Right hindlimb (tissue), 1 donor: ENCODE measurements at regions not wholly inside any gene's neighbourhood (a gene's known extent, or its start where the extent isn't known, plus 50 kb on each side); places are given as distances from the start of the nearest gene placed in this dataset.
"Not testable (repeated sequence)": the region's sequence is repeated elsewhere in the genome, so short reads cannot be mapped to it uniquely, and the experiment has no call there.

Experiments
- DNase-seq: peaks from one replicate; pipeline ENCODE4 v3.0.0-alpha.2; 2018

DNA sequence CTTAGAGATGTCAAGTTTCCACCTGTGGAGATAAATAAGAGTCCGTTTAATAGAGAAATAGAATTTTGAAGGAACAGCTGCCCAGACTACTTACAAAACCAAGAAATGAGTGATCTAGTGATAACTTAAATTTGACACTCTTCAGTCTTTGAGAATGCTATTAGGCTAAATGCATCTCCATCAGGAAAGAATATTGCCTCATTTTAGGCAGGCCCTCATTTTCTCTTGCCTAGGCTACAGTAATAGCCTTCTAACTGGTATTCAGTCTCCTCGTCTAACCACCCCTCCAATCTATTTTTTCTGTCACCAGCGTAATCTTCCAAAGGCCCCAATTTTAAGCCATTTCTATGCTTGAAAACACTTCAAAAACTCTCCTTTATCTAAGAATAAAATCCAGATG lies 537.8 kb upstream of the CA10 start:
- no peak for DNase-seq

DNA sequence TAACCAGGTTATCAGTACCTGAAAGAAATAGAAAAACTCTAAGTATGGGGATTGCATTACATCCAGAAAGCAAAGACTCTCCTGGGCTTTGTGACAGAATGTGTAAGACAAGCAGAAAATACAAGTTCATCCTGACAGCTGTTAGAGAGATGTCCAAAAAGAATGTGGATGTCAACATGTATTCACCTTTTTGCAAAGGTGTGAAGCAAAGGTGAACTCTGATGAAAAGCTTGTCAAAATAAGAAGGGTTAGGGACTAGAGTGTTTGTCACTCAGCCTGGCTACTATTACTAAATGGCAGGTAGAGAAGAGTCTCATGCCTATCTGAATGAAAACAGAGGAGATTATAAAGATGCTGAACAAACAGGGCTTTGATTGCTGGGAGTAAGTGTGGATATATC lies 527.6 kb upstream of the CA10 start:
- no peak for DNase-seq

DNA sequence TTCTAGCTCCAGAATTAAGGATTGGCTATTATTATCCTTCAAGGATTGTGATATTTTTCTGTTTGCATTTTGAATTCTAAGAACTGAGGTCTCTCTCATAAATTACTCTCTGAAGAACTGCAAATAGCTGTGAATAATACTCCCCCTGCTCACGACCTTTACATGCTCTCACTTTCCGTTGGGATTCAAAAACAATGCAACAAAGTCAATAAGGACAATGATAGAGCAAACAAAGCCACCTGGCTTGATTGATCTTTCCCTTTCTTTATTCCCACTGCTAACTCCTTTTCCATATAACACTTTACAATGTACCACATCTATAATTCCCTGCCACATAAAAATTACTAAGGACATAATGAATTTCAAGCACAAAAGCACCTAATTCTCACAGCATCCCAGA lies 523.0 kb upstream of the CA10 start:
- DNase-seq: no peak

DNA sequence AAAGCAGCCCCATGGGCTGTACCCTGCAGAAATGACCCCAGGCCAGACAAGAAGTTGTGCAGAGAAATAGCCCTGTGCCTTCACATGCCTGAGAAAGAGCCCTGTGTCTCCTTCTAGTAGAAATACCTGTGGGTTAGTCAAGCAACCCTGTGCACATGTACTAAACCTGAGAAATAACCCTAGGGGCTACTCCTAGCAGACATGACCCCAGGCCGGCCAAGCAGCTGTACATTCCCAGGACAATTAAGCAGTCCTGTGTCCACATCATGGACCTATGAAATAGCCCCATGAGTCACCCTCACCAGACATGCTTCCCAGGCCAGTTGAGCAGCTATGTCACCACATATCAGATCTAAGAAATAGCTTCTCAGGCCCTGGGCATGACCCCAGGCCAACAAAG lies 519.7 kb upstream of the CA10 start:
- DNase-seq: no peak

DNA sequence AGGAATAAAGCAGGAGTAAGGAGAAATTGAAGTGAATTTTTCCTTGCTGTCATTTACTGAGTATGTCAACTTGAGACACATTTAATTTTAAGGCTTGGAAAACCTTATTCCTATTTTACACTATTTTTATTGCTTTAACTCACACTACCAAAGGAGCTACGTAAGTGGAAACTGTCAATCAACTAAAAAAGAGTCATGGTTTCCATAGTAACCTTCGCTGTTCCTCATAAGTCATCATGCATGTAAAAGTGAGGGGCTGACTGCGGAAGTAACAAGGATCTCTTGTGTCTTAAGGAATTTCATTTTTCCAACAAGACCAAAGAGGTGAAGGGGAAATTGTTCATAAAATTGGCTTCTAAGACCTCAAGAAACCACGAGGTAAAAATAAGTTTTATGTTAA lies 516.2 kb upstream of the CA10 start:
- no peak for DNase-seq

DNA sequence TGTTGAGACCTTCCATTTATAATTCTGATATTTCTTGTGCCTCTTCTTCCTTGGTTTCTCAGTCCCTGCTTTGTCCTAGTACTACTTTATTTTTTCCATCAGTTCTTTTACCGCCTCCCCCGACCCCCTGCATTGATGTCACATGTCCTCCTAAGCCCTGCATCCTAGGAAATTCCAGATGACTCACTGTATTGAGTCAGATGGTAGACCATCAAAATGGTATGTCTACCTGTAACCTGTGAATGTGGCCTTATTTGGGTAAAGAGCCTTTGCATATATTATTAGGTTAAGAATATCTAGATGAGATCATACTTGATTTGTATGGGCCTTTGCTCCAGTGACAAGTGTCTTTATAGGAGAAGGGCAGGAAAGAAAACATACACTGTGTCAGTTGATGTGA lies 515.3 kb upstream of the CA10 start:
- no peak for DNase-seq

DNA sequence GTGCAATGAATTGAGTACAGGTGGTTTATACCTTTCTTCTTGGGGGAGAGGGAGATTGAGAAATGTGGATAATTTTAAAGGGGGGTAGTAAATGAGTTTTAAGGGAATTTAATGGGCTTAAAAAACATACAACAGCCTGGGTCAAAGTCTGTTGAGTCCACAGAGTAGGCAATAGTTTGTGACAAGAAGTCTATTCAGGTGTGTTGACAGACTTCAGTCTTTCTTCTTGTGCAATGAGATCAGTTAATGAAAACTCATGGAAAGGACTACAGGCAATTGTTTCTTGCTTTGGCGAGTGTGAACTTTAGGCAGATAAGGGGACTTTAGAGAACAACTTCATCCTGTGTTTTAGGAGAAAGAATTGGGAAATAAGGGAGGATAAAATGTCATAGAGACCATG lies 507.8 kb upstream of the CA10 start:
- DNase-seq: no peak

DNA sequence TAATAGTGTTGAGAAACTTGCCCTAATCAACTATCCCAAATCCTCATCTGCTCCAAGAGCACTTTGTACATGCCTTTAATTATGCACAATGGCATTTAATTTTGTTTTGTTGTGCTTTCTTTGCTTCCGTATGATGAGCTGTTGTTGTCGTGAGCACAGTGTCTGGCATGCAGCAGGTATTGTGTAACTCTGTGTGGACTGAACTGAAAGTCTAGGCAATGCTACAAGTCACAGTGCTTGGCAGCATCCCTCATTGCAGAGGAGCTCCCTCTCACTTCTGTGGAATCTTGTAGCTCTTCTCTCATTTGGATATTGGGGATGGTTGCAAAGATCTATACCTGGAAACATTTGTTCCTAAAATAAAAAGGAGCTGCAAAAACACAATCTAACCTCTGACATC lies 502.2 kb upstream of the CA10 start:
- DNase-seq: no peak

DNA sequence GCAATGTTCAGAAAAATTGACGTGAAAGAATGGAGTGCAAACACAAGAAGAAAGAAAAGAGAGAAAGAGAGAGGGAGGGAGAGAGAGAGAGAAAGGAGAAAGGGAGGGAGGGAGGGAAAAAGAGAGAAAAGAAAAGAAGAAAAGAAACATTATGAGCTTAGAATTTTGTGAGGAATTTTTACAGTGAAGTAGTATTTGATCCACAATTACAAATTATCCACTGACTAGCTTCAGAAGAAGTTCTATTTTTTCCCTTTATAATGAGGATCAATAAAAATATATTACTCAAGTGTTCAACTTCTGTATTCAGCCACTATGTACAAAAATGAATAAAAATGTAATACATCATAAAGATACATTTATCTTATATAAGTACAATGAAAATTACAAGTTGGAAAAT lies 494.5 kb upstream of the CA10 start:
- DNase-seq: no peak

DNA sequence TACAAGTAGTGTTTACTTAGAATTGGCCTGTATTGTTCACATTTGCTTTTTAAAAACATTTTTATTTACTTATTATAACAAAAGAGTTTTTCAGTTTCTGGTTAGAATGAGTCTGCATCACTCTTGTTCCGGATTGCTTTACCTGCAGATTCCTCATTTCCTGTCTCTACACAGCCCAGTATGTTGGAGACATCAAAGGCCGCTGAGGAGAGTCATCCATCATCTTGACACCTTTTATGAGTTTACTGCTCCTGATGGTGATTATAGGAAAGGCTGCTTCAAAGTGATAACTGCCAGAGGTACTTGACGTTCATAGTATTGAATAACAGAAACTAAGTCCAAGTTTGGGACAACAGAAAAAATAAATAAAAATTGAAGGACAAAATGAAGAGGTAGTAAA lies 490.5 kb upstream of the CA10 start:
- no peak for DNase-seq

DNA sequence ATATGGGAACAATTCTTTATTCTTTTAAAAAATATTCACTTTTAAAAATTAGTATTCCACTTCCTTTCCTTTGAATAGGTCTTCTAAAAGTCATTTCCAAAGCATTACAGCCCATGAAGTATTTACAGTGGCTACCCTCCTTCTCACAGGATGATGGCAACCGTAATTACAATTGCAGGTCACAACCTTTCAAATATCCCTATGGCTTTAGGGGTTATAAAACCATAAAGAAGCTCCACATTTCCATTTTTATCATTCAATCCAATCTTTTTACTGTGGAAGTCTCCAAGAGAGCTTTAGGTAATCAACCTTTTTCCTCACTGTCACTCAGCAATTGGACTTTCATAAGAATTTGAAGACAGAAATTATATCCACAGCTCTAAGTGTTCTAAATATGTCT lies 488.9 kb upstream of the CA10 start:
- DNase-seq: no peak

DNA sequence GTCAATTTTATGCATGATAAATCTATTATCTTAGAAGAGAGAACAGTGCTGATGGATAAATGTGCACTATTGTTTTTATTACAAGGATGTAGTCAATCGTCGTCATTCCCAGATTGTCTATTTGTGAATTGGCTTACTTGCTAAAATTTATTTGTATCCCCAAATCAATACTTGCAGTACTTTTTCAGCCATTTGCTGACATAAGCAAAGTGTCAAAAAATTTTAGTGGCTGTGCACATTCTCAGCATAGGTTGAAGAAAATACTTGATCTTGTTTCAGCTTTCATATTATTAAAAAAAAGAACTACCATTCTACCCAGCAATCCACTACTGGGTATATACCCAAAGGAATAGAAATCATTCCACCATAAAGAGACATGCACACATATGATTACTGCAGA lies 477.9 kb upstream of the CA10 start:
- no peak for DNase-seq

DNA sequence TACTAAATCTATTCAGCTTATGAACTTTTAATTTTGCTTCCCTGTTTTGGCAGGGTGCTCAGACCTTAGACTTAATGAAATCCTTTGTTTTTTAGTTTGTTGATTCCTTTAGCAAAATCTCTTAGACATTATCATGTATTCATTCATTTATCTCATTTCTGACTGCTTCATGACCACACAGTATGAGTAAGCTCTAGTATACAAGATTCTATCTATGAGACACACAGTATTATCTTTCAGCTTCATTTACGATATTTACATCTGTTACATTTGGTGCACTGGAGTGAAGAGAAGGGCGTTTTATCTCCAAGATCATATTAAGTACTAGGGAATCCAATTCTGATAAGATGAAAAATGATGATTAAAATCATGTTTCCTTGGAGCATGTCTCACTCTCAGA lies 448.1 kb upstream of the CA10 start:
- no peak for DNase-seq

DNA sequence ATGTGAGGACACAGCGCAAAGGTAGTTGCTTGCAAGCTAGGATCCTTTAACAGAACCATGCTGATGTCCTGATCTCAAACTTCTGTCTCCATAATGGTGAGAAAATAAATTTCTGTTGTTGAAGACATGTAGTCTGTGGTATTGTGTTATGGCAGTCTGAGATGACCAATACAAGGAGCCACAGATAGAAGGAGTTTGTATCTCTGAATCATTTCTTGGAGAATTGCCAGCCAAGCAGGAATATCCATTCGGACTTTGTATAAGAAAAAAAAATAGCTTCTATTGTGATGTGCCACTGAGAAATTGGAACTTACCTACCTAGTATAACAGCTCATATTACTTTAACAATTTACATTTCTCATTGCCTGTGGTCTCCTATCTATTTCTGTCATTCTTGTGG lies 447.6 kb upstream of the CA10 start:
- DNase-seq: no peak

DNA sequence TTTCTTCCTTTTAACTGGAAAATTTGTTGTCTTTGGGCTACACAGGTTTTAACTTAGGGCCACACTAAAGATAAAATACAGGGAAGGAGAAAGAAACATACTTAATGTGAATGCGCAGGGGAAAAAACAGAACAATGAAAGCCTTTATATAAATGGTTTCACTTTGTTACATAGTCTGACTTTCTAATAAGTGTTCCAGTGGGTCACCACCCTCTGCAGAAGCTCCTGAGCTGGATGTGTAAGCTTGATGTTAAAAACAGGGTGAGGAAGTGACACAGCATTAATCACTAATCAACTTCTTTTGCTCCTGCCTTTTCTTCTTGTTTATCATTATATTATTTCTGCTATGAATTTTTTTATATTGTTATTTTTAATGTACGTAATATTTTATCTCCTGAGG lies 445.6 kb upstream of the CA10 start:
- DNase-seq: no peak

DNA sequence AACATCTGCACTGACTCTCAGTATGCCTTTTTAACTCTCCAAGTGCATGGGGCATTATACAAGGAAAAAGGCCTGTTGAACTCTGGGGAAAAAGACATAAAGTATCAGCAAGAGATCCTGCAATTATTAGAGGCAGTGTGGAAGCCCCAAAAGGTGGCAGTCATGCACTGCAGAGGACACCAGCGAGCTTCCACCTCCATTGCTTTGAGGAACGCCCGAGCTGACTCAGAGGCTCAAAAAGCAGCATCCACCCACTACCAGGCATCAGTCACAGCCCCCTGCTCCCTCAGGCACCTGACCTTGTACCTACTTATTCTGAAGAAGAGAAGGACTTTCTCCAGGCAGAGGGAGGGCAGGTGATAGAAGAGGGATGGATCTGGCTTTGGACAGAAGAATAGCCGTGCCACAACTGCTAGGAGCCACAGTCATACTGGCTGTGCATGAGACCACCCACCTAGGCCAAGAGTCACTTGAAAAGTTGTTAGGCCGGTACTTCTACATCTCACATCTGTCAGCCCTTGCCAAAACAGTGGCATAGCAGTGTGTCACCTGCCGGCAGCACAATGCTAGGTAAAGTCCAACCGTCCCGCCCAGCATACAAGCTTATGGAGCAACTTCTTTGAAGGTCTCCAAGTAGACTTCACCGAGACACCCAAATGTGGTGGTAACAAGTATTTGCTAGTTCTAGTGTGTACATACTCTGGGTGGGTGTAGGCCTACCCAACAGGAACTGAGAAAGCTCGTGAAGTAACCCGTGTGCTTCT lies 439.1 kb upstream of the CA10 start:
- not testable (repeated sequence) for DNase-seq

DNA sequence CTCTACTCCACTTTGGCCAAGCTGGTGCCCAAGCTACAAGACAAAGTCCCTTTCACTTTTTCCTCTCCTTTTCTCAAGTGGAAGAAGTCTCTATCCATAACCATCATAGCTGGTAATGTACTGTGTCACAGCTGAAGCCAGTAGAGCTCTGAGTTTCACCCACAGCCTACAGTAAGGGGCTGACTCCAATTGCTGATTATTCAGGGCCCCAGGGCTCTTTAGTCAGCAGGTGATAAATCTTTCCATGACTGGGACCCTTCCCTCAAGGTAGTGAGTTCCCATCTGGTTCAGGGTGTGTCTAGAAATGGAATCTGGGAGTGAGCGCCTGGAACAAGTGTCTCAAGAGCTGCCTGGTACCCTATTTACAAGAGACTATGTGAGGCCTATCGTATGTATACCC lies 436.0 kb upstream of the CA10 start:
- DNase-seq: no peak

DNA sequence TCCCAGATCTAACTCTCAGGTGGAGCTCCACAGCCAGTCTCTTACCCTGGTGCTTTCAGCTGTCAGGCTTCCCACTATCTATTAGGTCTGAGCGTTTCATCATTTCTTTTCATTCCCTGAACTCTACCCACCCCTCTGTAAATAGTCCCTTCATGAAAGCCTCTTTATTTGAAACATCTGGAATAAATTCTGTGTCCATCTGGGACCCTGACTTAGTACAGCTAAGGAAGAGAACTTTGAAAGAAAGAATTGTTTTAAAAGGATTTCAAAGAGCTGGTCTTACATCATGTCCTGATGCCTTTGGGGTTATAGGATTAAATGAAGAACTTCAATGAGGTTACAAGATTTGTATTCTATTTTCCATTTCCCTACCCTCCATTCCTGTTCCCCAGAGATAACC lies 388.5 kb upstream of the CA10 start:
- no peak for DNase-seq

DNA sequence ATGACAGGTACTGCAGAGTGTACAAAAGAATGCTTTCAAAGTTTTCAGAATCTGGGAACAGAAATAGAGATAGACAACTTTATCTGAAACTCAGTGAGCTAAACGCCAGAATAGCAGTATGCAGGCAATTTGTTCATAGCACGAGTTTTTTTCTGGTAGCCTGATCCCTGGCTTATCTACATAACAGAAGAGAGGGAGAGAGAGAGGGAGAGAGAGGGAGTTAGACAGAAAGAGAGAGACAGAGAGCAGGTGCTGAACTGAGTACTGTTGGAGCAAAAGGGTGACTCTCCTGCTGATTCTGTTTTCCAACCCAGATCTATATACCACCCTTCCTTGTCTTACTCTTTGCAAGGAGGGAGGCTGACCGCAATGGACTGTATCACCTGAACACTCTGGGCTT lies 388.0 kb upstream of the CA10 start:
- no peak for DNase-seq

DNA sequence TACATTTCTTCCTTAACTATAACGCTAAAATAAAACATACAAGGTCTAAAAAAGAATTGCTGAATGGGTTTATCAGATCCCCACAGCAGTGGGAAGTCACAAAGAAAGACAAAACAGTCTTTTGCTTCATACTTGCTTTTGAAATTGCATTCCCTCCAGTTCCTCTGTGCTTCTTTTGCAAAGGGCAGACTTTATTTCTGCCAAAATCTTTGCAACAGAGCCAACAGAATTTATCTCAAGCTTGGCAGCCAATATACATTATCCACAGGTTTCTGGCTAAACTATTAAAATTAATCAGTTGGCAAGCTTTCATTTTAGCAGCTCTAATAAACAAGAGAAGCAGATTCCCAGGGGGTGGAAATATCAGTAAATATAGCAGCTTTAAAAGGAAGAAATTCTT lies 378.9 kb upstream of the CA10 start:
- DNase-seq: no peak

DNA sequence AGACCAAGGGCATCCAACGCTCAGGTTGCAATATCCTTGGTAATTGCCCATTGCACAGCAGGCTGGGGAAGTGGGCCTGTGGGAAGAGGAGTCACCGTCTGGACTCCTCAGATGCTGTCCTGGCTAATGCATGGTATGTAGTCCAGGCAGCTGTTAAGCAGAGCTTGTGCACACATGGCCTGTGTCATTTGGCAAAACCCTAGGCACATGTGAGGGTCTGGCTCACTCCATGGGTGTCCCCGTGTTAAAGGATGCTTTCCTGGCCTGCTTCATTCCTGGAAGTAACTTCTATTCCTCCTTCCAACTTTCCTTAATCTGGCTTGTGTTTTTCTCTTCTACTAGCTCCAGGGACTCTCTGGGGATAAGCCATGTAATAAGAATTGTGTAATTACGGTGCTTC lies 378.0 kb upstream of the CA10 start:
- peak; percentile 83 for DNase-seq

DNA sequence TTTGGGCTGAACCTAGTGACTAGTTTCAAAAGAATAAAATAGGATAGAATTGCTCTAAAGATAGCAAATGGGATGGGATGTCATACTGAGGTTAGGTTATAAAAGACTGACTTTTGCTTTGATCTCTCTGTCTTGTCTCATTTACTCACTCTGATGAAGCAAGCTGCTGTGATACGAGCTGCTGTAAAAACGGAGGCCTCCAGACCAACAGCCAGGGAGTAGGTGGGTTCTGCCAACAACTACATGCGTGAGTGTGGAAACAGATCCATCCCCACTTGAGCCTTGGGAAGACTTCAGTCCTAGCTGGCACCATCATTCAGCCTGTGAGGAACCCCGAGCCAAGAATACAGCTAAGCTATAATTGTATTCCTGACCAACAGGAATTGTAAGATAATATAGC lies 373.9 kb upstream of the CA10 start:
- DNase-seq: no peak

DNA sequence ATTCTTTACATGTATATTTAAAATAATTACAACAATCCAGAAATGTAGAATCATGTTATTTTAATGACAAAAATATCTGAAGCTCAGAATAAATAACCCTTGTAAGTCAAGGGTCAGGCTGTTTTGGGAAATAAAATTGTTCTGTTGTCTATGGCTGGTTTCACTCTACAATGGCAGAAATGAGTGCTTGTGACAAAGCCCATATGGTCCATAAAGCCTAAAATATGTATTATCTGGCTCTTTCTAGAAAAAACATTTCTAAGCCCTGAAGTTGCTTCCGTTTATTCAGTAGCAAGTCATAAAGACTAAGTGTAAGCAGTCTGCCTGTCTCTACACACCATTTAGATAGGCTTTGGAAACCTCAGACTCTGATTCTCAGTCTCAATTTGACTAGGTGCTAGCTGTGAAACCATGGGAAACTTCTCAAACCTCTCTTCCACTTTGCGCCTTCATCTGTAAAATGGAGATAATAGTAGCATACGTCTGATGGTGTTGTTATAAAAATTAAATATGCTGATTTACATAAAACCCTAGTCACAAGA lies 365.7 kb upstream of the CA10 start:
- DNase-seq: no peak

DNA sequence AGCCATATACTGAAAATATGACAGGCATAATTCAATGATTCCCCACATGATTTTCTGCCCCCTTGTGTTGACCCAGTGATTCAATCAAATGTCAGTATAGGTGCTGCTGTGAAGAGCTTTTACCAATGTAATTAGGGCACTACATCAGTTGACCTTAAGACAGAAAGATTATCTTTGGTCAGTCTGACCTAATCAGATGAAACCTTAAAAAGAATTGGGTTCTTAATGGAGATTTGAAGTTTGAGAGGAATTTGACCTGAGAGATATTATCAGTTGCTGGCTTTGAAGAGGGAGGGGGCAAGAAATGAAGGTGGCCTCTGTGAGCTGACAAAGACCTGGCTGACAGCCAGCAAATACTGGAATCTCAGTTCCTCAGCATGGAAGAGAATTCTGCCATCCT lies 358.7 kb upstream of the CA10 start:
- no peak for DNase-seq

DNA sequence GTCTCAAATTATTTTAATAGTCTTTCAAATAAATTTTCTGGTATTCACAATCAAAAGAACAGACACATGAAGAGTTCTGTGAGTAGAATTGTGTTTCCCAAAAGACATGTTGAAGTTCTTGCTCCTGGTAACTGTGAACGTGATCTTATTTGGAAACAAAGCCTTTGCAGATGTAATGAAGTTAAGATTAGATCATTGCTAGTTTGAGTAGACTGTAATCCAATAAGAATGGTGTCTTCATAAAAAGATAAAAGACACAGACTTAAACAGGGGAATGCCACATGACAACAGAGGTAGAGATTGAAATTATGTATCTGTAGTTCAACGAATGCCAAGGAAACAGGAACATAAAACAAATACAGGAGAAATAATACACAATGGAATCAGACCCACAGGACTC lies 357.4 kb upstream of the CA10 start:
- DNase-seq: no peak
